ENCODE measurements at regions not wholly inside any gene's neighbourhood (a gene's known extent, or its start where the extent isn't known, plus 50 kb on each side); places are given as distances from the start of the nearest gene placed in this dataset.

GRCh38 chr4:85149676-85150075, 183.2 kb upstream of the WDFY3 start:
- no peak overlapping the region for H3K9ac ChIP-seq (ENCODE audit: low read depth in 1 of 2, low read length in 2 of 2)
- no peak for DNase-seq (ENCODE audit: low spot score)
- peaks cover 0 to 2% (median 0%) of the 10 kb centered on the region in 4 donors for H3K27me3 ChIP-seq (ENCODE audit: control insufficient read depth in 4 of 4, insufficient read depth in 4 of 4, low read length in 3 of 4)
- H3K4me3 ChIP-seq (ENCODE audit: low read depth in 1 of 3, low read length in 3 of 3), result no peak overlapping the region
- 95% methylated on average over 1 of the region's 1 CpG for WGBS
- no peaks in the 10 kb centered on the region for H3K9me3 ChIP-seq (ENCODE audit: control insufficient read depth in 4 of 4, low read length in 3 of 4)
- no peaks in the 10 kb centered on the region for H3K36me3 ChIP-seq (ENCODE audit: control insufficient read depth in 4 of 4, insufficient read depth in 3 of 4, low read depth in 1 of 4, low read length in 3 of 4)
- H3K4me1 ChIP-seq (ENCODE audit: control insufficient read depth in 4 of 4, insufficient read depth in 4 of 4, low read length in 3 of 4), result no peaks in the 10 kb centered on the region
- H3K27ac ChIP-seq (ENCODE audit: low read depth in 1 of 2, low read length in 2 of 2), result no peak overlapping the region
- TF ChIP-seq HNF4G (IDR thresholded peaks at IDR 0.05), result no peak
- no peak for TF ChIP-seq RAD21 (IDR thresholded peaks at IDR 0.05)
- TF ChIP-seq HNF4A (conservative IDR thresholded peaks at IDR 0.05), result no peak
- no peak for TF ChIP-seq REST (IDR thresholded peaks at IDR 0.05)
- TF ChIP-seq FOXA1 (IDR thresholded peaks at IDR 0.05), result no peak
- no peak for TF ChIP-seq RXRA (IDR thresholded peaks at IDR 0.05)
- no peak for TF ChIP-seq ATF3 (IDR thresholded peaks at IDR 0.05)
- no peak for TF ChIP-seq CTCF (IDR thresholded peaks at IDR 0.05; ENCODE audit: low read depth, low read length, missing input control)
- TF ChIP-seq GABPA (IDR thresholded peaks at IDR 0.05 in 1 of 2, conservative IDR thresholded peaks at IDR 0.05 in 1 of 2), result no peak
- TF ChIP-seq EGR1 (IDR thresholded peaks at IDR 0.05; ENCODE audit: low read depth in 2 of 2), result no peak

DNA sequence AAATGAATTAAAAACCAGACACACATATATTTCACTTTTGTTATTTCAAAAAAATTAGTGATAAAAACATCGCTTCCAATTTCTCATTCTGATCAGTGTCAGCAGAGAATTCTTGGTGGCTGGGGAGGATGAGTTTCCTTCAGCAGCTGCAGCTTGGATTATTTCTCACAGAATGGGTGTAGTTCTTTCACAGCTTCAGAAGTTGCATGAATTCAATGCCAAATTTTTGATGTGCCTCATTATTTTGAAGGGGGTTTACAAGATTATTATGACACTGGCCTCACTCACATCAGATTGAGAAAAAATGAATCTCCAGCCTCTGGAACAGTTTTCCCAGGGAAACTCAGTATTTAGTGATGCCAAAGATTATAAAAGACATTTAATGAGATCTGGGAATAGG, 184.9 kb upstream of the WDFY3 start:
- Histone ChIP-seq H3K9me3 (ENCODE audit: control insufficient read depth in 4 of 4, low read length in 3 of 4) (no peaks in the 10 kb centered on the region), H3K36me3 (ENCODE audit: control insufficient read depth in 4 of 4, insufficient read depth in 3 of 4, low read depth in 1 of 4, low read length in 3 of 4) (no peaks in the 10 kb centered on the region), H3K4me1 (ENCODE audit: control insufficient read depth in 4 of 4, insufficient read depth in 4 of 4, low read length in 3 of 4) (no peaks in the 10 kb centered on the region), H3K9ac (ENCODE audit: low read depth in 1 of 2, low read length in 2 of 2) (no peak overlapping the region), H3K27ac (ENCODE audit: low read depth in 1 of 2, low read length in 2 of 2) (no peak overlapping the region), H3K4me3 (ENCODE audit: low read depth in 1 of 3, low read length in 3 of 3) (no peak overlapping the region), H3K27me3 (ENCODE audit: control insufficient read depth in 4 of 4, insufficient read depth in 4 of 4, low read length in 3 of 4) (no peaks in the 10 kb centered on the region)
- DNase-seq (ENCODE audit: low spot score), result no peak
- WGBS, result 94% methylated on average over 1 of the region's 1 CpG
- TF ChIP-seq GABPA (IDR thresholded peaks at IDR 0.05 in 1 of 2, conservative IDR thresholded peaks at IDR 0.05 in 1 of 2) (no peak), NR2F2 (IDR thresholded peaks at IDR 0.05) (no peak), FOXA2 (IDR thresholded peaks at IDR 0.05) (no peak), REST (IDR thresholded peaks at IDR 0.05) (no peak), JUND (IDR thresholded peaks at IDR 0.05) (no peak), EGR1 (IDR thresholded peaks at IDR 0.05; ENCODE audit: low read depth in 2 of 2) (no peak), HNF4A (conservative IDR thresholded peaks at IDR 0.05) (no peak), RAD21 (IDR thresholded peaks at IDR 0.05) (no peak), FOXA1 (IDR thresholded peaks at IDR 0.05) (no peak), ATF3 (IDR thresholded peaks at IDR 0.05) (no peak)
- TF ChIP-seq, protein P1, sequence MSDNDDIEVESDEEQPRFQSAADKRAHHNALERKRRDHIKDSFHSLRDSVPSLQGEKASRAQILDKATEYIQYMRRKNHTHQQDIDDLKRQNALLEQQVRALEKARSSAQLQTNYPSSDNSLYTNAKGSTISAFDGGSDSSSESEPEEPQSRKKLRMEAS (IDR thresholded peaks at IDR 0.05), result no peak
